HL-60/S4 treated with phorbol 12-myristate 13-acetate at 8.2 ng/mL for 4 days and 3 days (cell line): ENCODE measurements at regions not wholly inside any gene's neighbourhood (a gene's known extent, or its start where the extent isn't known, plus 50 kb on each side); places are given as distances from the start of the nearest gene placed in this dataset.
"Not testable (repeated sequence)": the region's sequence is repeated elsewhere in the genome, so short reads cannot be mapped to it uniquely, and the experiment has no call there.

ENCODE experiments used
- in situ Hi-C: fragments of 300-500 bp; cut with MboI; formaldehyde crosslinking; loops from 2 replicates; pipeline ENCODE4 v1.15.0; 2022; ENCODE audit warnings: low sequenced_read_pairs

DNA sequence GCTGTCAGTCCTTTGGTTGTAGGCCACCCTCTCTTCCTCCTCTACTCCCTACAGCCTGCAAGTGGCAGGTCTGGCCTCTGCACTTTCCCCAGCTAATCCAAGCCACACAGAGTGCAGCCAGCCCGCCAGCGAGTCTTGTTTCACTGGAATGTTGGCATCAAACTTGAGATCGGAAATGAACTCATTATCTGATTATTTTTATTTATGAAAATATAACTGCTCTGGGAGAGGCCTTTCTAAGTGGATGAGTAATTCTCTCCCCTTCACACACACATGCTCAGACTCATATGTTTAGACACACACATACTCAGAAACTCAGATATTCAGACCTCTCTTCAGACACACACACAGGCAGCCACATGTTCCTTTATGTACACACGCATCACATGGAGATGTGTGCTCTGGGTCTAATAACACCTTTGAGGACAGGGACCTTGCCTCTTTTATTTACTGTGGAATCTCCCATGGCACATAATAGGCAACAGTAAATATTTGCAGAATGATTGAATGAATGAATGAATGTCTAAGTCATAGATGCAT, 151.3 kb downstream of the ZFP36L2 start:
- in situ Hi-C loops = no loop called here

DNA sequence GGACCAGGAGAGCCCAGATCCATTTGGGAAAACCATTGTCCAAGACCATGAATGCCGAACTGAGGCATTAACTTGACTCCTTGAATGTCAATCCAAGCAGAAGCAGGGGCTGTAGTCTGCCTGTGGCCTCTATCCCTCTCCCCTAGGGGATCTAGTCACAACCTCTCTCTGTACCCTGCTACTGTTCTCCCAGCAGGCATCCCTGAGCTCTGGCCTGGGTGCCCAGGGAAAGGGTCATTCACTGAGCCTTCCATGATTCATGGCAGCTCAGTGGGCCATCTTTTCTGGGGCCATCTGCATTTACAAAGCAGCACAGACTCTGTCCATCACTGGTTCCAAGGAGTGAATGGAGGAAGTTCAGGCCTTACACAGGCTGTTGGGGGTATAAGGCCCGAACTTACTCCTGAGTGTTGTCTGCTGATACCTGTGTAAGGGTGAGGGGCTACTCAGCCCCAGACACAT, 151.8 kb downstream of the ZFP36L2 start:
- in situ Hi-C loops = no loop called here

DNA sequence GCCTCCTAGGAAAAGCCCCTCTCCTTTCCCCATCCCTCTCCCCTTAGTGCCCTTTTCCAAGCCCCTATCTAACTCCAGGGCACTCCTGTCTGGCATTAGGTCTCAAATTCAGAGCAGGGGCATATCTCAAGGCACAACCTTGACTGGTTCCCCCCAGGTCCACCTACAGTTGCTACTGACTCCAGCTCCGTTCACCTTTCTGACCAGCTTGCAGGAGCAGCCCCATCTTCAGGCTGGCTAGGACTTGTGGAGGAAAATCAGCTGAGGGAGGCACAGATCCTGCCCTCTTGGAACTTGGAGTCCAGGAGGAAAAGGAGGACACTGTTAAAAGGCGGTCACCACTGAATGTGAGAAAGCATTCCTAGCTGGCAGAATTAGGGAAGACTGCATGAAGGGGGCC, 152.4 kb downstream of the ZFP36L2 start:
- in situ Hi-C loops = no loop called here

DNA sequence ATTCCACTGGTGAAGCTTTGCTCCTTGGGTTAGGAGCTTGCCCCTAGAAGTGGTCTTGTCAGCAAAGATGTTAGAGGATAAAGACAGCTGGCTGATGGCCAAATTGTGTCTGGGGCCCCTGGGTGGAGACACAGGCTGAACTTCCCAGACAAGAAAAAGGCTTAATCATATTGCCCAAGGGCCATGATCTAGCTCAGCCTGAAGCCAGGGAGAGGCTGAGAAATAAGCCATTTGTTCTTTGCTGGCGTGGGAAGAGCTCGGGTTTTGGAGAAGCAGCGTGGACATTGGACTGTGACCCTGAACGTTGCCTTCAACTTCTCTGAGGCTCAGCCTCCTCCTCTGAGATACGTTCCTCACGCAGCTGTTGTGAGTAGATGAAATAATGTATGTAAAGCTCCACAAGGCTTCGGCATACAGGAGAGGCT, 153.0 kb downstream of the ZFP36L2 start:
- in situ Hi-C loops = no loop called here

DNA sequence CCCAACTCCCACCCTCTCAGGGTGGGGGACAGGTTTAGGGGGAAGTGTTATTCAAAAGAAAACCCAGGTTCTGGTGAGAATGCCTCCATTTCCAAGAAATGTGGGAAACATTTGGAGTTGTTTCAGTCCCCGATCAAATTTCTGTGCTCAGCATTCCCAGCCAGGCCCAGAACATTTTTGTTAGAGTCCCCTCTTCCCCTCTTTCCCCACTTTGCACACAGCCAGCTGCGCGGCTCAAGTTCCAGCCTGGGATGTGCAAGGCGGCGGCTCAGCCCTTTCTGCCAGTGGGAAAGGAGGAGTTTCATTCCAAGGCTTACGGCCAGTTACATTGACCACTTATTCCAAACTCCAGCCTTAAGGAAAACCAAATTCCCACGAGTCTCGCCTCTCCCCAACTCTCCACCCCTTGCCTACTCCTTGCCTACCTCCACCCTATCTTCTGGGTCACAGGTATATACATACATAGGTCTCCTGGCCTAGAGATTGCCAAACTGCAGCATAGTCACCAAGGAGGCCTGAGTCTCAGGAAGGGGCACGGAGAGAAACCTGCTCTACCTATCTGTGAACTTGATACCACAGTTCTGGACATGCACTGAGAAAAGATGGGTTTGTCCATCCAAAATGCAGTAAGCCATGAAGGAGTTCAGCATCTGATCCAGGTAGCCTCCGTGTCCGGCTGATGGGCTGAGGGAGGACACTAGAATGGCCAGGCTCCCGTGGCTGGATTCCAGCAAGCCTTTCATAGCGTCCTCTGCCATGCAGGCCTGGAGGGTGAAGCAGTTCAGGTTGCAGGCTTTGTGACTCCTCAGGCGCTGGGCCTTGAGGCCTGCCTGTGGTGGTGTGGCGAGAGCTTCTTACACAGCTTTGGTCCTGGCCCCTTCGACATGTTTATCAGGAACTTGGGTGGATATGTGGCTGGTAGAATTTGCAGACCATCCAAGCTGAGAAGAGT, 154.5 kb downstream of the ZFP36L2 start:
- in situ Hi-C loops = no loop called here

DNA sequence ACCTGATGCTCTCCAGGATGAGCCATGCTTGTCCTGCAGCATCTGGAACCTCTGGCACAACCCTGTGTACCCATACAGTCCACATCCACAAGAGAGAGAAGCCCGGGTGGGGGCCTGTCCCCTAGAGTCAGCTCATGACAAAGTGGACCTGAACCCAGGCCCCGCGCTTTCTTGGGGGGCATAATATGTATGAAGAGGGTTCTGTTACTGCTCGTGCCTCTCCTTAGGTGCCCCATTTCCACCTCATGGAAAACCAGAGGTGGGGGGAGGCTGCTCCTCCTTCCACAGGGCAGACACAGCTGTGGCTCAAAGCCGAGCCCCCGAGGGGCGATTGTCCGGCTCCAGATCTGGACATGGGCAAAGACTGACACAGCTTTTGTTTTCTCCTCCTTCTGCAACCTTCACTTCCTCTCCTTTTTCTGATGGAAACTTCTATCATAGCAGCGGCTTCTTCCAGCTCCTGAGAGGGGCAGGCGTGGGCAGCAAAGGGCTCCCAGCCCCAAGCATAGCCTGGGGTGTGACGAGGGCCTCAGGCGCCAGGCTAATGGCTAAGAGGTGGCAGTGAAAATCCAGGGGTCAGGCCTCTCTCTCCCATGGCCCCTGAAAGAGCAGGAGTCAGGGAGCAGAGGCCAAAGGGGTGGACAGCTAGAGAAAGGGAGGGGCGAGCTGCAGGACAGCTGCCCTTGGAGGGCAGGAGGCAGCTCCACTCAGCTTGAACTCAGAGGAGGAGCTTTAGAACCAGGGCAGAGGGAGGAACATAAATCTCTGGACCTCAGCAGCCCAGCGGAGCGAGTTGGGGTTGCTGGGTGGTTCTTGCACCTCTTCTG, 155.5 kb downstream of the ZFP36L2 start:
- in situ Hi-C loops = no loop called here

DNA sequence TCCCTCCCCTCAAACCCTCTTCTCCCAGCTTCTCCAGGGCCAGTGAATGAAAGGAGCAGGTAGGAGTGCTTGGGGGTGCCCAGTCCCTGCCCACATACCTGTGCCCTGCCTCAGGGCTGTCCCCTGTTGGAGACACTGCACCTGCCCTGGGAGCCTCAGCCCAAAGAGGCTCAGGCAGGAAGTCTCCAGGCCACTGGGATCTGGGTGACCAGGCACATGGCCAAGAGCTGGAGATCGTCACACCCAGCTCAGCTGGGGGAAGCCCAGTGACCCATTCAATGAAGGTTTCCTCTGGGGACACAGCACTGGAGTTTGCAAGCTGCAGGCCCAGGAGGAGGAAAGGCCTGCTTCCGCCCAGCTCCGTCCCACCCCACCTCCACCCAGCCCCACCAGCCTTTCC, 156.4 kb downstream of the ZFP36L2 start:
- in situ Hi-C loops = no loop called here

DNA sequence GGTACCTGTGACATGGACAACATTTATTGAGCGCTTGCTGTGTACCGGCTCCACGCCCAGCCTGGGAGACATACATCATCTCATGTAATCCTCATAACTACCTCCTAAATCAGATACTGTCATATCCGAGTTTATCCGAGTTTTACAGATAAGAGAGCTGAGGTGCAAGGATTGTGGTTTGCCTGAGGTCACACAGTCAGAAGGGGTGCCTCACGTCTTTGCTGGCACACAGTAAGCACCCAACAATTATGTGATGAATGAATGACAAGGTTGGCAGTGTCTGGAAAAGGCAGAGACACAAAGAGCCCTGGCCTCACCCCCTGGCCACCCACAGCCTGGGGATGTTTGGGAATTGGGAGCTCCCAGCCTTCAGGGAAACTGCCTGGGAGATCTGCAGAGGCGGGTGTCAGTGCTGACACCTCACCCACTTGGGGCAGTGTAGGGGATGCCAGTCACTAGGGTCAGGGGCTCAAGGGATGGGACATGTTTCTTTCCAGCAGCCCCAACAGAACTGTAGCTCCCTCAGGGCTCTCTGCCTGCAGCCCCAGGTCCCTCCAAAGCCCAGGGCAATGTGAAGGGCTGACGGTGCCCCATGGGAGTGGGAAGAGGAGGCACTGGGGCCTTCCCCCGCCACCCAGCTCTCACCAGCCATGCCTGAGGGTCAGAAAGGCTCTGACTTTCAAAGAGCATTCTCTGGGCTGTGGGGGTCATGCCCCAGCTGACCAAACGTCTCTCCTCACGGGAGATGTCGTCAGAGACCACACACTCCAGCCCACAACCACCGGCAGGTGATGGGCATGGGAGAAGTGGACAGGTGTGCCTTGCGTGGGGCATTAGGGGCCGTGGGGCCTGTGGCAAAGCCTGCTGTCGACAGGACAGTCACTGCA, 157.5 kb downstream of the ZFP36L2 start:
- in situ Hi-C loops = no loop called here

DNA sequence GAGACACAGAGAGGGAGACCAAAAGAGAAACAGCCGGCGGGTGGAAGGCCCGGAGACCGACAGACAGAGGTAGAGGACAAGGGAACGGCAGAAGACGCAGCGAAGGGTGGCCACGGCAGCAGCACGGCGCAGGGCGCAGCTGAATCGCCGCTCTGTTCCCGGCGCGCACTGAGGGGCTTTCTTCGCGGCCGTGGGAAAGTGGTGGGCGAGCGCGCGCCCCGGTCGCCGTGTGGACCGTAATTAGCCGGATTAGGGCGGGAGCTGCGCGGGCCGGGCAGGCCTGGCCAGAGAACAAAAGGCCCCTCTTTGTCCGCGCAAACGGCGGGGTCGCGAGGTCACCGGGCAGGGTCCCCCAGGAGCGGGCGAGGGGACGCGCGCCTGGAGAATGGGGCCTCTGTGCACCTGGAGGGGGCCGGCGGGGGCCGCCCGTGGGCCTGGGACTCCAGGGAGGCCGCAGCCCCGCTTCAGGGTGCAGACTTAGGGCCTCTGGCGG, 158.3 kb downstream of the ZFP36L2 start:
- in situ Hi-C loops = no loop called here

DNA sequence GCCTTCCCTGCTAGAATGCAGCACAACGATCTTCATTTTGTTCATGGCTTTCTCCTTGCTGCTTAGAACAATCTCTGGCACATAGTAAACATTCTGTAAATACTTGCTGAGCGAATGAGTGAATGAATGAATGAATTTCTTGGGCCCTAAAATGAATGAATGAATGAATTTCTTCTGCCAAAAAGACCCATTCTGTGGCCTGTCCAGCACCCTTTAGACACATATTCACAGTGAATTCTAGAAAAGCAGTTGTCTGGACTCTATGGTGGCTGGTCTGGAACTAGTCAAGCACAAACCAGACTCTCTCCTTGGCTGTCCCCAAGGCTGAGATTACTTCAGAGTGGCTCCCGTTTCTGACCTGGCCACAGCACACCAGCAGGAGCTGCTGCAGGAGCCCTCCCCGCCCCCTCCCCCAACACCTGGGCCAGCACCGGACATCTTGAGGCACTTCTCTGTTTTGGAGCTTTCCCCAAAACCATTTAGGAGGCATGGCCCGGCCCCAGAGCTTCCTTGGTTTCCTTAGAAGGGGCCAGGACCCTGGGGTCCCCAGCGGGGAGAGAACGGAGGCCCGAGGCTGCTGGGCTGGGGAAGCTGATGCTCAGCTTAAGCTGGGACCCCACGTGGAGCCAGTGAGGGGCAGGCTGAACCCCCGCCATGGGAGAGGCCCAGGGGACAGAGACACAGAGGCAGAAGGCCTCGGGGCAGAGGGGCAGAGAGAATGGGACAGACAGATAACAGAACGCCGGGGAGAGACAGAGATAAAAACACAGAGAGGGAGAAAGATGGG, 159.0 kb downstream of the ZFP36L2 start:
- in situ Hi-C loops = no loop called here

DNA sequence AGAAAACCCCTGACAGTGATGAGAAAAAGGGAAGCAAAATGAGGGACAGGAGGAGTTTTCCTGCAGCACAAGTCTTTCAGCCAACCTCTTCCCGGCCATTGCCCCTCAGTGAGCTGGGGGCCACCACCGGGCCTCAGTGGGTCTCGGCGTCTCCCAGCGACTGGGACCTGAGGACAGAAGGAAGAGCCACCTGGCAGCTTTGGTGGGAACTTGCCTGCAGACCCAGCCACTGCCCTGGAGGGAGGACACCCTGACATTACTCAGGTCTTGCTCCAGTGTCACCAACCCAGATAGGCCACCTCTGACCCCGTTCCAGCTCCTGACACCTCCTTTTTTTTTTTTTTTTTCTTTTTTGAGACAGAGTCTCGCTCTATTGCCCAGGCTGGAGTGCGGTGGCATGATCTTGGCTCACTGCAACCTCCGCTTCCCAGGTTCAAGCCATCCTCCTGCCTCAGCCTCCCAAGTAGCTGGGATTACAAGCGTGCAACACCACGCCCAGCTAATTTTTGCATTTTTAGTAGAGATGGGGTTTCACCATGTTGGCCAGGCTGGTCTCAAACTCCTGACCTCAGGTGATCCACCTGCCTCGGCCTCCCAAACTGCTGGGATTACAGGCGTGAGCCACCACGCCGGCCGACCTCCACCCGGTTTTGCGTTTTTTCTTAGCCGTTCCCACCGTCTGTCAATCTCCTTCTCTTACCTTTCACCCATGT, 159.7 kb downstream of the ZFP36L2 start:
- in situ Hi-C loops = not testable (repeated sequence)

DNA sequence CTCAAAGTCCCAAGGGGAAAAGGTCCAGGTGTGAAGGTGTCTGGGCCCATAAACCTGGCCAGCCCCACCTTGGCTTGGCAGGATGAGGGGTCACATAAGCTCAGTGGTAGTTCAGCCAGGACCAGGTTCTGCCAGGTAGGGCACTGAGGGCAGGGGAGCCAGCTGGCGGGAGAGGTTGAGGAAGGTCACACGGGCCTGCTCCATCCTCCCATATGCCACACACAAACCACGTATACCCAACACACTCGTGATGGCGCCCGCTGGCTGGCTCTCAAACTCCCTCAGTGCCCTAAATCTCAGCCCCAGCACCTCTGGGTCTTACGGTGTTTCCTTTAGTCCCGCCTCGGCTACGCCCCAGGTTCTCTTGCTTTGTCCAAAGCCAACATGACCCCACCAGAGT, 160.5 kb downstream of the ZFP36L2 start:
- in situ Hi-C loops = no loop called here

DNA sequence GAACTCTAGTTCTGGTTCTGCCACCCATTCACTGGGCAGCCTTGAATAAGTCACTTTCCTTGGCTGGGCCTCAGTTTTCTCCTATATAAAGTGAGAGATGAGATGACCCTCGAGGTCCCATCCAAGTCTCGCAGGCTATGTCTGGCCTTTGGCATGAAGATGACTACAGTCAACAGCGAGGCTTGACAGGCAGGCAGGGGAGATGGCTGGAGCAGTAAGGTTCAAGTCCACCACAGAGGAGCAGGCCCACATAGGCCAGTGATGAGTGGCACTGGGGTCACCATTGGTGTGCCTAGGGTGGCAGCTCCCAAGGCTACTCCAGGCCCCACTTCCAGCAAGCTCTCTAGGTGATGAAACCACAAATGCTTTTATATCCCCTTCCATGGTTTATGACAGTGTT, 161.4 kb downstream of the ZFP36L2 start:
- in situ Hi-C loops = no loop called here

DNA sequence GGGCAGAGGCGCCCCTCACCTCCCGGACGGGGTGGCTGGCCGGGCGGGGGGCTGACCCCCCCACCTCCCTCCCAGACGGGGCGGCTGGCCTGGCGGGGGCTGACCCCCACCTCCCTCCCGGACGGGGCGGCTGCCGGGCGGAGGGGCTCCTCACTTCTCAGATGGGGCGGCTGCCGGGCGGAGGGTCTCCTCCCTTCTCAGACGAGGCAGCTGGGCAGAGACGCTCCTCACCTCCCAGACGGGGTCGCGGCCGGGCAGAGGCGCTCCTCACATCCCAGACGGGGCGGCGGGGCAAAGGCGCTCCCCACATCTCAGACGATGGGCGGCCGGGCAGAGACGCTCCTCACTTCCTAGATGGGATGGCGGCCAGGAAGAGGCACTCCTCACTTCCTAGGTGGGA, 163.3 kb downstream of the ZFP36L2 start:
- in situ Hi-C loops = not testable (repeated sequence)

DNA sequence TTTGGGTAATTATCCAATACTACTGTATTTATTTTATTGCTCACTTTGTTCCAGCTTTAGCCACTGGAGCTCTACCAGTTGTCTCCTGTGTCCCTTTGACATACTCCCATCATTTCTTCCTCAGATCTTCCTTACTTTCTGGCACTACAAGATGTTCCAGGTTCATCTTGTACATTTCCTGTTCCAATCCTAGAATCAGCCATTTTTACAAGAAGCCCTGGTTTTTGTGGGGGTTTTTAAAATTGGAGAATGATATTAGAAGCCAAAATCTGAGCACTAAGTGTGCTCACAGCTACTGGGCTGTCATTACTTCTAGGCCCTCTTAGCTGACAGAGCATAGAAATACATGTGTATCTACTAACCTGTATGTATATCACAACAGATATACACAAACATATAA, 164.3 kb downstream of the ZFP36L2 start:
- in situ Hi-C loops = no loop called here

DNA sequence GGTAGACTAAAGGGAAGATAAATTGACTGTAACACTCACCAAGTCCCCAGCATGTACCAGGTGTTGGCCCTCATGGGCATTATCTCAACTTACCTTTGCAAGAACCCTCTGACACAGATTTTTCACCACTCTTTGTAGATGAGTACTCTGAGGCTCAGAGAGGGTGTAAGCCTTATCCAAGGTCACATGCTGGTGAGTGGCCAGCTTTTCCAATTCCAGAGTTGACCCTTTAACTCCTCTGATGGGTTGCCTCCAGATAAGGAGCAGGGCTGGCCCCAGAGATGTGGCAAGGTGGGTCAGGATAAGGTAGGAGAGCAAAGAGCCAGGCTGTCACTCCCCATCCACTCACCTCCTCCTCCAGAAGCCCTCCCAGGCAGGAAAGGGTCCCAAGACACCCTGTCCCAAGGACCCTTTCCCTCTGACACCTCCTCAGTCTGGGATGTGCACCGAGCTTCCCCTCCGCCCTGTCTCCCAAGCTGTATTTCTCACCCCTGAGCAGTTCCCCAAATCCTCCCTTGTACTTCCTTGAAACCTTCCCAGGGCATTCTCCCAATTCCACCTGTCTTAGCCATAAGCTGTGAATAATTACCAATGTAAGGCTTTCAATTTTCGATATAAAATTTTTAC, 165.9 kb downstream of the ZFP36L2 start:
- in situ Hi-C loops = no loop called here

DNA sequence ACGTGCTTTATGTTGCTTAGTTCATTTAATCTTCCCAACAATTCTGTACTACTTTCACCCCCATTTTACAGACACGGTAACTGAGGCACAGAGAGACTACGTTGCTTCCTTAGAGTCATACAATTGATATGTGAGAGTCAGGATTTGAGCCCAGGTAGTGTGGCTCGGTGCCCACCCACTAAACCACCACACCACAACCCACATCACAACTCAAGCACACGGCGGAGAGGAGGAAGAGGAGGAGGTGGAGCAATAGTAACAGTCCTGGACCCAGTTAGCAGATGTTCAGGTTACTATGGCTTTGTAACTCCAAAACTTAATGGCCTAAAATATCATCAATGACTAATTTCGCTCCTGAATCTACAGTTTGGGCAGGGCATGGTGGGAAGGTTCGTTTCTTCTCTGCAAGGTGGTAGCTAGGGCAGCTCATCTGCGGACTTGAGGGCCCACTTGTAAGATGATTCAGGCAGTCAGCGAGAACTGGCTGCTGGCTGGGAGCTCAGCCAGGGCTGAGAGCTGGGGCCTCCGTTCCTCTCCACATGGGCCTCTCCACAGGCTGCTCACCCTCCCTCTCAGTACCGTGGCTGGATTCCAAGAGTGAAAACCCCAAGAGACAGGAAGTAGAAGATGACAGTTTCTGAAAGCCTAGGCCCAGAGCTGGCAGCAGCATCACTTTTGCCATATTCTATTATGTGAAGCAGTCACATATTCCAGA, 167.1 kb downstream of the ZFP36L2 start:
- in situ Hi-C loops = no loop called here

DNA sequence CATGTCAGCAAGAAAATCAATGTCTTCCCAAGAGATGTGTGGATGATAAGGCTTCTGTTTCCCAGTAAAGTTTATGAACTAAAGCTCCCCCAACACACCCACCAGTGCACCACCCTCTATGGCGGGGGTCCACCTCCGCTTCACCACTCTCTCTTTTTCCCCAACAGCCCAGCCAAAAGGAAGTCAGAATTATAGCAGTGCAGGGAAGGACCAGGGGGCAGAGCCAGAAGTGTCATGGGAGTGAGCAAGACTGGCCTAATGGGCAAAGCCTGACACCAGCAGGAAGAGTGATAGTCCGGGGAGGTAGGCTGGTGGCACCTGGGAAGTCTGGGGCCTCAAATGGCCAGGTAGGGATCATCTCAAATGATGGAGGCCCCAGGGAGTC, 167.7 kb downstream of the ZFP36L2 start:
- in situ Hi-C loops = no loop called here
